ENCODE measurements at regions not wholly inside any gene's neighbourhood (a gene's known extent, or its start where the extent isn't known, plus 50 kb on each side); places are given as distances from the start of the nearest gene placed in this dataset.
A peak's percentile ranks its signal among the peaks of the same experiment; 100 is the strongest.

GRCh38 chr2:75865702-75866101, 155.0 kb upstream of the GCFC2 start (continued):
- peak; percentile 58; the same call in 1 of the 2 replicates for TF ChIP-seq ESRRA (CRISPR knock-in tag; IDR thresholded peaks at IDR 0.05; ENCODE audit: low read depth)
- TF ChIP-seq ZMYM4 (CRISPR knock-in tag; IDR thresholded peaks at IDR 0.05) = peak; percentile 81
- TF ChIP-seq, protein P1, sequence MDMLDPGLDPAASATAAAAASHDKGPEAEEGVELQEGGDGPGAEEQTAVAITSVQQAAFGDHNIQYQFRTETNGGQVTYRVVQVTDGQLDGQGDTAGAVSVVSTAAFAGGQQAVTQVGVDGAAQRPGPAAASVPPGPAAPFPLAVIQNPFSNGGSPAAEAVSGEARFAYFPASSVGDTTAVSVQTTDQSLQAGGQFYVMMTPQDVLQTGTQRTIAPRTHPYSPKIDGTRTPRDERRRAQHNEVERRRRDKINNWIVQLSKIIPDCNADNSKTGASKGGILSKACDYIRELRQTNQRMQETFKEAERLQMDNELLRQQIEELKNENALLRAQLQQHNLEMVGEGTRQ (IDR thresholded peaks at IDR 0.05; ENCODE audit: low read depth, low read length) = no peak
- TF ChIP-seq, protein P1 (CRISPR knock-in tag; IDR thresholded peaks at IDR 0.05; ENCODE audit: borderline replicate concordance) = peak; percentile 40; the same call in 1 of the 2 replicates
- TF ChIP-seq AGO1 (IDR thresholded peaks at IDR 0.05; ENCODE audit: low read depth, low read length, poor library complexity, severe bottlenecking) = no peak
- TF ChIP-seq RARA (CRISPR knock-in tag; IDR thresholded peaks at IDR 0.05) = peak; percentile 74
- peak in 1 of 2 experiments; percentile 49; a peak in 1 of 4 replicates for TF ChIP-seq NR2F1 (CRISPR knock-in tag; IDR thresholded peaks at IDR 0.05)
- peak; percentile 85 for TF ChIP-seq ZBTB7A (CRISPR knock-in tag; IDR thresholded peaks at IDR 0.05)
- 0 out of 2 replicates have a peak, but pooled peaks have one; percentile 14 for TF ChIP-seq GATAD2A (CRISPR knock-in tag; IDR thresholded peaks at IDR 0.05)
- TF ChIP-seq NR2F2 (IDR thresholded peaks at IDR 0.05; ENCODE audit: borderline replicate concordance, low read depth) = peak; percentile 71
- TF ChIP-seq ZBTB7B (CRISPR knock-in tag; IDR thresholded peaks at IDR 0.05) = peak; percentile 65
- TF ChIP-seq ATF1 (CRISPR knock-in tag; IDR thresholded peaks at IDR 0.05) = 0 out of 2 replicates have a peak, but pooled peaks have one; percentile 11
- TF ChIP-seq KDM1A (CRISPR knock-in tag; IDR thresholded peaks at IDR 0.05) = no peak
- TF ChIP-seq, protein P2, sequence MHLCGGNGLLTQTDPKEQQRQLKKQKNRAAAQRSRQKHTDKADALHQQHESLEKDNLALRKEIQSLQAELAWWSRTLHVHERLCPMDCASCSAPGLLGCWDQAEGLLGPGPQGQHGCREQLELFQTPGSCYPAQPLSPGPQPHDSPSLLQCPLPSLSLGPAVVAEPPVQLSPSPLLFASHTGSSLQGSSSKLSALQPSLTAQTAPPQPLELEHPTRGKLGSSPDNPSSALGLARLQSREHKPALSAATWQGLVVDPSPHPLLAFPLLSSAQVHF (CRISPR knock-in tag; IDR thresholded peaks at IDR 0.05) = no peak
- TF ChIP-seq SALL1 (CRISPR knock-in tag; IDR thresholded peaks at IDR 0.05) = peak; percentile 73
- no peak for TF ChIP-seq SIN3A (IDR thresholded peaks at IDR 0.05; ENCODE audit: borderline replicate concordance, low read depth, low read length)
- peak; percentile 38; the same call in 1 of the 2 replicates for TF ChIP-seq SOX5 (CRISPR knock-in tag; IDR thresholded peaks at IDR 0.05; ENCODE audit: borderline replicate concordance)
- TF ChIP-seq NR2F6 (IDR thresholded peaks at IDR 0.05) = 0 out of 2 replicates have a peak, but pooled peaks have one; percentile 51
- TF ChIP-seq NR2F6 (CRISPR knock-in tag; IDR thresholded peaks at IDR 0.05) = peak; percentile 40; the same call in 1 of the 2 replicates
- TF ChIP-seq THRA (CRISPR knock-in tag; IDR thresholded peaks at IDR 0.05; ENCODE audit: borderline replicate concordance) = peak; percentile 64; the same call in 1 of the 2 replicates
- no peak for TF ChIP-seq SOX6 (IDR thresholded peaks at IDR 0.05)
- TF ChIP-seq SOX6 (CRISPR knock-in tag; IDR thresholded peaks at IDR 0.05) = peak; percentile 46; the same call in 1 of the 2 replicates
- TF ChIP-seq RXRB (CRISPR knock-in tag; IDR thresholded peaks at IDR 0.05; ENCODE audit: borderline replicate concordance) = peak; percentile 52
- TF ChIP-seq FOXA1 (IDR thresholded peaks at IDR 0.05) = no peak
- TF ChIP-seq FOXA1 (CRISPR knock-in tag; IDR thresholded peaks at IDR 0.05) = 0 out of 2 replicates have a peak, but pooled peaks have one; percentile 16
- TF ChIP-seq TBL1XR1 (IDR thresholded peaks at IDR 0.05; ENCODE audit: borderline replicate concordance, low read length, partially characterized antibody) = no peak
- TF ChIP-seq FOXA3 (CRISPR knock-in tag; IDR thresholded peaks at IDR 0.05) = 0 out of 2 replicates have a peak, but pooled peaks have one; percentile 11
- TF ChIP-seq EP300 (IDR thresholded peaks at IDR 0.05; ENCODE audit: low read depth in 2 of 2, low read length in 2 of 2) = peak in 1 of 2 experiments; percentile 42; a peak in 1 of 4 replicates
- TF ChIP-seq EP300 (CRISPR knock-in tag; IDR thresholded peaks at IDR 0.05; ENCODE audit: borderline replicate concordance) = no peak
- no peak for TF ChIP-seq MTA1 (CRISPR knock-in tag; IDR thresholded peaks at IDR 0.05; ENCODE audit: borderline replicate concordance)
- peak; percentile 83 for TF ChIP-seq SRF (IDR thresholded peaks at IDR 0.05; ENCODE audit: low read depth, low read length)
- peak; percentile 72; the same call in 1 of the 2 replicates for TF ChIP-seq ZNF441 (CRISPR knock-in tag; IDR thresholded peaks at IDR 0.05; ENCODE audit: borderline replicate concordance)
